ENCODE measurements at regions not wholly inside any gene's neighbourhood (a gene's known extent, or its start where the extent isn't known, plus 50 kb on each side); places are given as distances from the start of the nearest gene placed in this dataset.

- CTCF ChIA-PET = no interaction called here
- Mint-ChIP-seq H3K4me1 (ENCODE audit: low read depth) (peaks cover 2% of the 10 kb centered on the region), H3K27me3 (ENCODE audit: low read depth) (peaks cover 32% of the 10 kb centered on the region), H3K36me3 (ENCODE audit: low read depth) (no peaks in the 10 kb centered on the region), H3K4me3 (no peak overlapping the region), H3K9me3 (no peaks in the 10 kb centered on the region), H3K27ac (no peak overlapping the region)
- no peak for DNase-seq
- intact Hi-C loops (cut with micrococcal nuclease) = no loop called here
Observed at GRCh38 chr3:159856590-159857104, 132.0 kb upstream of the IL12A start.

GRCh38 chr3:159857840-159858239 is 130.8 kb upstream of the IL12A start:
- intact Hi-C loops (cut with micrococcal nuclease) = no loop called here
- H3K4me3 Mint-ChIP-seq = no peak overlapping the region
- CTCF ChIA-PET = no interaction called here
- peaks cover 2% of the 10 kb centered on the region for H3K4me1 Mint-ChIP-seq (ENCODE audit: low read depth)
- H3K27ac Mint-ChIP-seq = no peak overlapping the region
- H3K36me3 Mint-ChIP-seq (ENCODE audit: low read depth) = no peaks in the 10 kb centered on the region
- peaks cover 29% of the 10 kb centered on the region for H3K27me3 Mint-ChIP-seq (ENCODE audit: low read depth)
- no peaks in the 10 kb centered on the region for H3K9me3 Mint-ChIP-seq
- no peak for DNase-seq

DNA sequence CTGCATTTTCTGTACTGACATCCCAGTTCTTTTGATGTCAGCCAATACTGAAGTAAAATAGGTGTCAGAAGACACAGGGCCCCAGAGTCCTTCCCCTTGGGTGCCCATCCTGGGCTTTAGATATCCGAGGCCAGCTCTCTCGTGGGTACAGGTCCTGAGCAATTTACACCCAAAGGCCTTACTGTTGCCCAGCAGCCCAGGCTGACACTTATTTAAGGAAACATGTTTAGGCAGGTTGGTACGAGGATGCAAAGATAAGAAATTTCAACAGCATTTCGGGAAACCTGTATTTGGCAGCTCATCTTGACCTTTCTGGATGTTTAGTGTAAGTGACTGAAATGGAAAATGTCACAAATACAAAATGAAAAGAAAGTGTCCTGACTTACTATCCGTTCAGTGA is 130.0 kb upstream of the IL12A start:
- peaks cover 2% of the 10 kb centered on the region for H3K4me1 Mint-ChIP-seq (ENCODE audit: low read depth)
- H3K27ac Mint-ChIP-seq = no peak overlapping the region
- DNase-seq = no peak
- peaks cover 29% of the 10 kb centered on the region for H3K27me3 Mint-ChIP-seq (ENCODE audit: low read depth)
- intact Hi-C loops (cut with micrococcal nuclease) = no loop called here
- no peaks in the 10 kb centered on the region for H3K36me3 Mint-ChIP-seq (ENCODE audit: low read depth)
- CTCF ChIA-PET = no interaction called here
- H3K4me3 Mint-ChIP-seq = no peak overlapping the region
- H3K9me3 Mint-ChIP-seq = no peaks in the 10 kb centered on the region

DNA sequence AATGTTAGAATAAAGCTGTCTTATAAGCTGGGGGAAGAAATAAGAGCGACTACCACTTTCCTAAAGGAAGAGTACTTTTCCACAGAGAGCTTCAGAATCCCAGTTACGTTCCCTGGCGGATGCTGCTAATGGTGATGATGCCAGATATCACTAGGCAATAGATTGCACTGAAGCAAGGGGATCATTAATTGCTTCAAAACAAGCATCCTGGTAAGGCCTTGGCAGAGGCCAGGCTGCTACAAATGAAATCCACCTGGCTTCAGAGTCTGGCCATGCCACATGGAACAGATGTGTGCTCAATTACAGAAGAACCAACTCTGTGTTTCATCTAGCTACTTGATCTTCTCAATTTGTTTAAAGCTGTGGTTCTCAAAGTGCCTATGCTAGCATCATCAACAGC is 129.2 kb upstream of the IL12A start:
- Mint-ChIP-seq H3K9me3 (no peaks in the 10 kb centered on the region), H3K36me3 (ENCODE audit: low read depth) (no peaks in the 10 kb centered on the region), H3K4me3 (no peak overlapping the region), H3K27me3 (ENCODE audit: low read depth) (peaks cover 25% of the 10 kb centered on the region), H3K27ac (no peak overlapping the region), H3K4me1 (ENCODE audit: low read depth) (peaks cover 2% of the 10 kb centered on the region)
- DNase-seq = no peak
- CTCF ChIA-PET = no interaction called here
- intact Hi-C loops (cut with micrococcal nuclease) = no loop called here

GRCh38 chr3:159859836-159860235 is 128.8 kb upstream of the IL12A start:
- intact Hi-C loops (cut with micrococcal nuclease) = no loop called here

GRCh38 chr3:159860269-159861116 is 128.1 kb upstream of the IL12A start:
- H3K4me3 Mint-ChIP-seq = no peak overlapping the region
- peaks cover 20% of the 10 kb centered on the region for H3K27me3 Mint-ChIP-seq (ENCODE audit: low read depth)
- CTCF ChIA-PET = no interaction called here
- H3K4me1 Mint-ChIP-seq (ENCODE audit: low read depth) = peaks cover 2% of the 10 kb centered on the region
- no peak for DNase-seq
- no peak overlapping the region for H3K27ac Mint-ChIP-seq
- no peaks in the 10 kb centered on the region for H3K36me3 Mint-ChIP-seq (ENCODE audit: low read depth)
- intact Hi-C loops (cut with micrococcal nuclease) = no loop called here
- H3K9me3 Mint-ChIP-seq = no peaks in the 10 kb centered on the region

More at GRCh38 chr3:159859836-159860235, 128.8 kb upstream of the IL12A start:
- Mint-ChIP-seq H3K4me1 (ENCODE audit: low read depth) (peaks cover 2% of the 10 kb centered on the region), H3K9me3 (no peaks in the 10 kb centered on the region), H3K27me3 (ENCODE audit: low read depth) (peaks cover 22% of the 10 kb centered on the region), H3K36me3 (ENCODE audit: low read depth) (no peaks in the 10 kb centered on the region), H3K27ac (no peak overlapping the region), H3K4me3 (no peak overlapping the region)
- CTCF ChIA-PET = no interaction called here
- no peak for DNase-seq

DNA sequence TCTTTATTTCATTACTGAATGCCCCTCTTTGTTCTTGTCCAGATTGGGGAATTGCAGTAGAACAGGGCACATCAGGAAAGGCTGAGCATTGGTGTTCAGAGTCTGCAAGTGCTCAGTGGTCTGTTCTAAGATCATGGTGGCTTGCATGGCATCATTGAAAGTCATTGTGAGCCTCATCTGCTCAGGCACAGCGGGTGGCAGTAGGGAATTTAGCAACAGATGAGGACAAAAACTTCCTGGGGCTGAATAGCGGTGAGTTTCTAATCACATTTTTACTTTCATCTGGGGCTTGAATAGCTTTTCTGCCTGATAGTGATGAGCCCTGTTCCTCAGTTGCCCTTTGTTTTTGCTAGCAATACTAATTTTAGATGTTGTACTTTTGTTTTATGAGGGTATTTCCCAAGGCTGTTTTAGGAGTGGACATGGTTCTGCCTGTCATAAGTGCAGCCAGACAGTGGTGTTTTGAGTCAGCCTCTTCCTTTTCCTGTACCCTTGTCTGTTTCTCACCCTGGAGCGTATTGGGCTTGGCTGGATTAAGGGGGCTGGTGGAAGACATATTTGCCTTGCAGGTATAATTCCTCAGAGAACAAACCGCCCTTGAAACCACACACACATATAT is 127.2 kb upstream of the IL12A start:
- no peaks in the 10 kb centered on the region for H3K9me3 Mint-ChIP-seq
- H3K36me3 Mint-ChIP-seq (ENCODE audit: low read depth) = no peaks in the 10 kb centered on the region
- no peak overlapping the region for H3K4me3 Mint-ChIP-seq
- H3K4me1 Mint-ChIP-seq (ENCODE audit: low read depth) = peaks cover 2% of the 10 kb centered on the region
- no peak for DNase-seq
- H3K27ac Mint-ChIP-seq = no peak overlapping the region
- CTCF ChIA-PET = no interaction called here
- intact Hi-C loops (cut with micrococcal nuclease) = no loop called here
- H3K27me3 Mint-ChIP-seq (ENCODE audit: low read depth) = peaks cover 14% of the 10 kb centered on the region

DNA sequence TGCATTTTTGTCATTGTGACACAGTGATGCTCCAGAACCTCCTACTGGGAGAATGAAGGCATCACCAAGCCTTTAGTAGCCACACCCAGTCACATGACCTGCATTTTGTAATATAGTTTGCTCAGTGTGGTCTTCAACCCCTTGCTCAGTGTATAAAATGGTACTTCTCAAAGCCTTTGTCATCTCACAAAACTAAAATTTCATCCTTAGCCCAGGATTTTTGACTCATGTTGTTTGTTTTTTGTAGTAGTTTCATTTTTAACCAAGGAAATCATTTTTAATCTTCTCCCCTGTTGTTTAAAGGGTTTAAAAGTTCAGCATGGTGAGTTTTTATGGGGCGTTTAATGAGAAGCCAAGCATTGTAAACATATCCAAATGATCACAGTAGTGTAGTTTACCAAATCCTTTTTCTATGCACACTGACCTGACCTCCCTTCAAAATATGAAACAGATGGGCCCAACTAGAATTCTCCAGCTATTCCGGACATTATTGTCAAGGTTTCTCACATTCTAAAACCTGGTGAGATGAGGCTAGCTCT is 123.5 kb upstream of the IL12A start:
- DNase-seq = no peak
- Mint-ChIP-seq H3K9me3 (no peaks in the 10 kb centered on the region), H3K4me1 (ENCODE audit: low read depth) (no peaks in the 10 kb centered on the region), H3K27me3 (ENCODE audit: low read depth) (peaks cover 4% of the 10 kb centered on the region), H3K4me3 (no peak overlapping the region), H3K27ac (no peak overlapping the region), H3K36me3 (ENCODE audit: low read depth) (no peaks in the 10 kb centered on the region)
- CTCF ChIA-PET = interaction anchor here (1.0 kb wide), 1 partner anchor 20 kb away, joined by 6 read pairs; no protein-coding TSS in a partner anchor
- intact Hi-C loops (cut with micrococcal nuclease) = no loop called here

DNA sequence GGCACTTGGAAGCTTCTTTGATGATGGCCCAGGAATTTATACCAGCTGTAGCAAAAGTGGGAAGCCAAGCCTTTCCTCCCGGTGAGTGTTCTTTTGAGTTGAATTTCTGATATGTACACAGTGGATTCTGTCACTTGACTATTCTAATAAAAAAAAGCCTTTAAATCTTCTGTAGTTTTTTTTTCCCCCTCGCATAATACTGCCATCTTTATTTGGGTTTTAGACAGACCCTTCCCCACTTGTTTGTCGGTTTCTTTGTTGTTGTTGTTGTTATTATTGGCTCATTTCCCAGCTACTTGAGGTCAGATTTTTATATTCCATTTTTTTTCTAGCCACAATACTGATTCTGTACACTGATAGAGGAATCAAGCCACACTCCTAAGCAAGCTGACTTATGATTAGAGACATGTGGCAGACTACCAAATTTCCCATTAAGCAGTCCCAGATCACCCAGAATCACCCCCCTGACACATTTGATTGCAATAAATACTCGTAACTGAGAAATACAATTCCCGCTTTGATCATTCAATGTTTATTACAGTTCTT is 122.4 kb upstream of the IL12A start:
- CTCF ChIA-PET = interaction anchor here (2.8 kb wide), 1 partner anchor 18 kb away, joined by 11 read pairs; no protein-coding TSS in a partner anchor
- Mint-ChIP-seq H3K4me1 (ENCODE audit: low read depth) (no peaks in the 10 kb centered on the region), H3K27me3 (ENCODE audit: low read depth) (peaks cover under 1% of the 10 kb centered on the region), H3K9me3 (no peaks in the 10 kb centered on the region), H3K27ac (no peak overlapping the region), H3K4me3 (no peak overlapping the region), H3K36me3 (ENCODE audit: low read depth) (no peaks in the 10 kb centered on the region)
- DNase-seq = no peak
- intact Hi-C loops (cut with micrococcal nuclease) = no loop called here

GRCh38 chr3:159867372-159867771 is 121.3 kb upstream of the IL12A start:
- Mint-ChIP-seq H3K36me3 (ENCODE audit: low read depth) (no peaks in the 10 kb centered on the region), H3K4me3 (no peak overlapping the region), H3K9me3 (no peaks in the 10 kb centered on the region), H3K27me3 (ENCODE audit: low read depth) (peaks cover 3% of the 10 kb centered on the region), H3K27ac (no peak overlapping the region), H3K4me1 (ENCODE audit: low read depth) (no peaks in the 10 kb centered on the region)
- CTCF ChIA-PET = interaction anchor here (2.8 kb wide), 1 partner anchor 17 kb away, joined by 11 read pairs; no protein-coding TSS in a partner anchor
- intact Hi-C loops (cut with micrococcal nuclease) = no loop called here
- DNase-seq = no peak

GRCh38 chr3:159870723-159871122 is 117.9 kb upstream of the IL12A start:
- peaks cover 9% of the 10 kb centered on the region for H3K27me3 Mint-ChIP-seq (ENCODE audit: low read depth)
- no peaks in the 10 kb centered on the region for H3K36me3 Mint-ChIP-seq (ENCODE audit: low read depth)
- intact Hi-C loops (cut with micrococcal nuclease) = no loop called here
- CTCF ChIA-PET = no interaction called here
- no peak overlapping the region for H3K4me3 Mint-ChIP-seq
- DNase-seq = no peak
- no peaks in the 10 kb centered on the region for H3K4me1 Mint-ChIP-seq (ENCODE audit: low read depth)
- no peak overlapping the region for H3K27ac Mint-ChIP-seq
- H3K9me3 Mint-ChIP-seq = no peaks in the 10 kb centered on the region

GRCh38 chr3:159872374-159873109 is 116.1 kb upstream of the IL12A start:
- intact Hi-C loops (cut with micrococcal nuclease) = no loop called here
- H3K36me3 Mint-ChIP-seq (ENCODE audit: low read depth) = no peaks in the 10 kb centered on the region
- CTCF ChIA-PET = interaction anchor here (2.7 kb wide), 1 partner anchor 12 kb away, joined by 9 read pairs; no protein-coding TSS in a partner anchor

More at GRCh38 chr3:159872374-159873109, 116.1 kb upstream of the IL12A start:
- Mint-ChIP-seq H3K27me3 (ENCODE audit: low read depth) (peaks cover 9% of the 10 kb centered on the region), H3K4me1 (ENCODE audit: low read depth) (no peaks in the 10 kb centered on the region), H3K4me3 (no peak overlapping the region), H3K9me3 (no peaks in the 10 kb centered on the region), H3K27ac (no peak overlapping the region)
- DNase-seq = no peak
